ENCODE measurements at regions not wholly inside any gene's neighbourhood (a gene's known extent, or its start where the extent isn't known, plus 50 kb on each side); places are given as distances from the start of the nearest gene placed in this dataset.

- TF ChIP-seq CTCF (IDR thresholded peaks at IDR 0.05): no peak
- no peak for TF ChIP-seq POLR2A (IDR thresholded peaks at IDR 0.05)
- no peak for TF ChIP-seq POLR2AphosphoS5 (IDR thresholded peaks at IDR 0.05)
Observed at GRCh38 chr4:145276050-145276449, 95.7 kb upstream of the OTUD4 start.

Data from stomach (tissue), 4 donors.